HUES6 (cell line): ENCODE measurements at regions not wholly inside any gene's neighbourhood (a gene's known extent, or its start where the extent isn't known, plus 50 kb on each side); places are given as distances from the start of the nearest gene placed in this dataset.
"Not testable (repeated sequence)": the region's sequence is repeated elsewhere in the genome, so short reads cannot be mapped to it uniquely, and the experiment has no call there.

Experiments used
- H3K27ac ChIP-seq: 2 replicates; pipeline ENCODE4 v1.7.0; 2013; ENCODE audit warnings: low read depth, mild to moderate bottlenecking, low read length, inconsistent platforms
- H3K27me3 ChIP-seq: 2 replicates; pipeline ENCODE4 v1.6.1; 2013; ENCODE audit warnings: low read length; ENCODE audit not compliant: control insufficient read depth, insufficient read depth
- H3K36me3 ChIP-seq: 2 replicates; pipeline ENCODE4 v1.6.1; 2013; ENCODE audit warnings: low read length; ENCODE audit not compliant: control insufficient read depth, insufficient read depth
- H3K4me1 ChIP-seq: 2 replicates; pipeline ENCODE4 v1.6.1; 2013; ENCODE audit warnings: low read length; ENCODE audit not compliant: control insufficient read depth, insufficient read depth
- H3K4me3 ChIP-seq: 2 replicates; pipeline ENCODE4 v1.5.1; 2013; ENCODE audit warnings: low read depth, low read length
- H3K9ac ChIP-seq: one replicate; pipeline ENCODE4 v1.6.1; 2013; ENCODE audit warnings: mild to moderate bottlenecking, low read length
- H3K9me3 ChIP-seq: 2 replicates; pipeline ENCODE4 v1.6.1; 2013; ENCODE audit warnings: low read depth, low read length; ENCODE audit not compliant: control insufficient read depth, insufficient read depth

DNA sequence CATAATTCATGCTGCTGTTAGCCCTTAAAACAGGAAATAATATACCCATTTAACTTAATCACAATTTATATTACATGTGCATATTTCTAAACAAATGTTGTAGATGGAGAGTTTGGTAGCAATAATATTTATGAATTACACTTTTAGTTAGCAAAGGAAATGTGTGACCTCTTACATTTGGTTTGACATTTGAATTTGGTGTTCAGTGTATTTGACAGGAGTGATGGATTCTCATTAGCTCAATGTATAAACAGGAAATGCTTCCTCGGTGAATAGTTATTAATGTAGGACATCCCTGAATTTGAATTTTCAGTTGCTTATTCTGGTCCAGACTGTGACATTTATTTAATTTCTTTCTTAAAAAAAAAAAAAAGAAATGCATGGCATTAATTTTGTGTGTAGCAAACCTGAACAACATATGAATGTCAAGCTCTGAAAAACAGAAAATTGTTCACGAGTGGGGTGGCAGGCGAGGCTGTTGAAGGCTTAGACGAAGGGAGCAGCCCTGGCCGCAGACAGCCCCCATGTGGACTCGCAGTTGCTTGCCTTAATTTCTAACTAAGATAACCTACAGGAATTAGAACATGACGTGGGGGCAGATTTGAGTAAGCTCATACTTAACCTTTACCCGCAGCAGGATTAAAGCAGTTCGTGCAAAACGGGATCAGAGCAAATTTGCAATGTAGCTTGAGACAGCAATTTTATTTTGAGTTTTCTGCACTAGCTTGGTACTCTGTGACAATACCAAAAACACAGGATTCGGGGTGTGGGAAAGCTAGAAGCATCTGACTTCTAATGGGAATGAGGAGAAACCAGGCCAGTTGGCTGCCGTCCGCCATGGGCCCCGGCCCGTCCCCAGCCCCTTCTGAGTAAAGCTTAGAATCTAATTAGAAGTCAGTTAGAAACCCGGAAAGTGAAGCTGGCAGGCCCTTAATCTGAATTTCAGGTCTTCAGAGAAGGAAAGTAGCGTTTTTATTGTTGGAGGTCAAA, 134.3 kb downstream of the MACROH2A1 start:
- Histone ChIP-seq H3K9ac (no peak overlapping the region), H3K36me3 (no peaks in the 10 kb centered on the region), H3K9me3 (peaks cover 3% of the 10 kb centered on the region; the same call in 1 of the 2 replicates), H3K4me3 (no peak overlapping the region), H3K27ac (no peak overlapping the region), H3K4me1 (peaks cover 3% of the 10 kb centered on the region; the same call in 1 of the 2 replicates), H3K27me3 (no peaks in the 10 kb centered on the region)

DNA sequence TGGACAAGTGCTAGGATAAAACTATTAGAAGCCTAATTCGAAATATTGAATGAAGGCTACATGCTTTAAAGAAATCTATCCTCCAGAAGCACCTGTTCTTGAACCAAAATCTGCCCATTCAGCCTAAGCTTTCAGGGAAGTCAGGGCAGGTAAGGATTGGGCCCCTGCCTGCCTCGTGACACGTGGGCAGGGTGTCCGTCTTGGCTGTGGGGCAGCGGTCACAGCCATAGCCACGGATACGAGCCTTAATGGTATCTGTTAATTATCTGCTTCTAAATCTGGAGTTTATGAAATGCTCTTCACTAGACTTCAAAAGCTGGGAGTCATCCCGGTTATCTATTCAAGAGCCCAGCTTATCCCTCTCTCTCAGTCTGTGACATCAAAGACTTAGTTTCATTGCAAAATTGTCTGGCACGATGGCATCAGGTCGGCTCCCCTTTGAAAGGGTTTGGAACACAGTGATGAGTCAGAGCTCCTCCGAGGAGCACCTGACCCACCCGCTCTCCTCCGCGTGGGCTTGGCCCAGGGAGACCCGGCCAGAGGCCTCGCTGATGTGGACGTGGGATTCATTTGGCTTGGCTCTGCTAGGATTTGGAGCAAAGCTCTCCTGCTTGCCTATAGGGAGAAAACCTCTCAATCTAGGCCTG, 135.9 kb downstream of the MACROH2A1 start:
- no peak overlapping the region for H3K27ac ChIP-seq
- peaks cover 3% of the 10 kb centered on the region; the same call in 1 of the 2 replicates for H3K4me1 ChIP-seq
- H3K9me3 ChIP-seq, result peaks cover 3% of the 10 kb centered on the region; the same call in 1 of the 2 replicates
- no peak overlapping the region for H3K9ac ChIP-seq
- H3K4me3 ChIP-seq, result no peak overlapping the region
- H3K27me3 ChIP-seq, result no peaks in the 10 kb centered on the region
- H3K36me3 ChIP-seq, result no peaks in the 10 kb centered on the region

DNA sequence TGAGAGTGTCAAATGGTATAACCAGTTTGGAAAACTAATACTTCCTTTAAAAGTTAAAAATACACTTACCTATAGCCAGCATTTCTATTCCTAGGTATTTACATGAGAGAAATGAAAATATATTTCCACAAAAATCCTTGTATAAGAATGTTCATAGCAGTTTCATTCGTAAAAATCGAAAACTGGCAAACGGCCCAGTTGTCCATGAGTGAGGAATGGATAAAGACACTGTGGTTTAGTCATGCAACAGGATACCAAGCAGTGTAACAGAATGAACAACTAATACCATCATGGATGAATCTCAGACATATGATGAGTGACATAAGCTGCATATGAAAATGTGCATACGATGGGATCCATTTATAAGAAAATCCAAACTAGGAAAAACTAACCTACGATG, 136.7 kb downstream of the MACROH2A1 start:
- H3K27ac ChIP-seq, result no peak overlapping the region
- H3K4me1 ChIP-seq, result peaks cover 3% of the 10 kb centered on the region; the same call in 1 of the 2 replicates
- H3K9ac ChIP-seq, result no peak overlapping the region
- H3K4me3 ChIP-seq, result no peak overlapping the region
- H3K9me3 ChIP-seq, result peaks cover 3% of the 10 kb centered on the region; the same call in 1 of the 2 replicates
- no peaks in the 10 kb centered on the region for H3K27me3 ChIP-seq
- no peaks in the 10 kb centered on the region for H3K36me3 ChIP-seq

DNA sequence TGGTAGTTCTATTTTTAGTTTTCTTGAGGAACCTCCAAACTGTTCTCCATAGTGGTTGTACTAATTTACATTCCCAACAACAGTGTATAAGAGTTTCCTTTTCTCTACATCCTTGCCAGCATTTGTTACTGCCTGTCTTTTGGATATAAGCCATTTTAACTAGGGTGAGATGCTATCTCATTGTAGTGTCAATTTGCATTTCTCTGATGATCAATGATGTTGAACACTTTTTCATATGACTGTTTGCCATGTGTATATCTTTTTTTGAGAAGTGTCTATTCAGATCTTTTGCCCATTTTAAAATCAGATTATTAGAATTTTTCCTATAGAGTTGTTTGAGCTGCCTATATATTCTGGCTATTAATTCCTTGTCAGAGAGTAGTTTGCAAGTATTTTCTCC, 138.9 kb downstream of the MACROH2A1 start:
- H3K4me3 ChIP-seq, H3K9me3 ChIP-seq, H3K36me3 ChIP-seq, H3K27ac ChIP-seq, H3K4me1 ChIP-seq, H3K9ac ChIP-seq, H3K27me3 ChIP-seq: not testable (repeated sequence)

DNA sequence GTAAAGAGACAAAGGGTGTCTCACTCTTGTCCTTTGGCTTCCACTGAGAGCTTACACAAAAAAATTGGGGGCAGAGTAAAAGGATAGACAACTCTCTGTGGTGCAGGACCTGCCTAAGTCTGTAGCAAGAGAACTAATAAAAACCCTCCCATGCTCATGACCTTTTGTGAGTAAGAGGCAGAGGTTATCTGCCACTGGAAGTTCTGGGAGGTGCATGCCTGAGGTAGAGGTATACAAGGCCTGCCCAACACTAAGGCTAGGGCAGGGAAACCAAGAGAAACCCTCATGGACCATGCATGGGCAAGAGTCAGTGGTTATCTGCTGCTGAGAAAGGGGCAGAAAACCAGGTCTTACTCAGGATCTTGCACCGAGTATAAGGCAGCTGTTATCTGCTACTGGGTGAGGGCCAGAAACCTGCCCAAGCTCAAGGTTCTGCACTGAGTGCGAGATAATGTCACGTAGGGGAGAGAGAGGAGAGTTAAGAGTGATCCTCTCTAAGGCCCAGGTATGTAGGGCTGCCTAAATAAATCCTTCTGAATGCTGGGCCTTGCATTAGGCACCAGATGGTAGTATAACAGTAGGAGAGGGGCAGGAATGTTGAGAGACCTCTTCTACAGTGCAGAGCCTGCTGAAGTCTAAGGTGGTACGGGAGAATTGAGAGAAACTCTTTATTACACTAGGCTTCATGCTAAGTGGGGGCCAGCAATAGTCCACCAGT, 143.4 kb downstream of the MACROH2A1 start:
- H3K27me3 ChIP-seq, result no peaks in the 10 kb centered on the region
- H3K36me3 ChIP-seq, result no peaks in the 10 kb centered on the region
- no peak overlapping the region for H3K4me3 ChIP-seq
- no peaks in the 10 kb centered on the region for H3K9me3 ChIP-seq
- H3K27ac ChIP-seq, result no peak overlapping the region
- H3K4me1 ChIP-seq, result no peaks in the 10 kb centered on the region; the same call in 1 of the 2 replicates
- no peak overlapping the region for H3K9ac ChIP-seq

DNA sequence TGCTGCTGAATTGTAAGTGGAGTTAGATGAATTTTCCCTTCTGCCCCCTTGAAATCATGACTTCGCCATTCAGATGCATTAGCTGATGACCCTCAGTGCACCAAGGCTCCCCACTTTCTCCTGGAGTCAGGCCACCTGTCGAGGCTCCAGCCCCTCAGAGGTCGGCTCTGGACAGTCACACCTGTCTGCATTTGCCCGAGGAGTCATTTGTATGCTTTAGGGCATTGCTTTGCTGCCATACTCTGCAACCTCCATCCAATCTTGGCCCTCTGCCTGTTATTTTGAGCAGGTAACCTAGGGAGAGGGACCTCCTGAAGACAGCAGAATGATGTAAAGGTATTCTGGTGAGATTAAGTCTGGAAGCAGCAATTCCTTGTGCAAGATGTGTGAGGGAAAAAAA, 144.8 kb downstream of the MACROH2A1 start:
- Histone ChIP-seq H3K4me1 (no peaks in the 10 kb centered on the region; the same call in 1 of the 2 replicates), H3K9me3 (no peaks in the 10 kb centered on the region), H3K36me3 (no peaks in the 10 kb centered on the region), H3K27ac (no peak overlapping the region), H3K4me3 (no peak overlapping the region), H3K9ac (no peak overlapping the region), H3K27me3 (no peaks in the 10 kb centered on the region)

DNA sequence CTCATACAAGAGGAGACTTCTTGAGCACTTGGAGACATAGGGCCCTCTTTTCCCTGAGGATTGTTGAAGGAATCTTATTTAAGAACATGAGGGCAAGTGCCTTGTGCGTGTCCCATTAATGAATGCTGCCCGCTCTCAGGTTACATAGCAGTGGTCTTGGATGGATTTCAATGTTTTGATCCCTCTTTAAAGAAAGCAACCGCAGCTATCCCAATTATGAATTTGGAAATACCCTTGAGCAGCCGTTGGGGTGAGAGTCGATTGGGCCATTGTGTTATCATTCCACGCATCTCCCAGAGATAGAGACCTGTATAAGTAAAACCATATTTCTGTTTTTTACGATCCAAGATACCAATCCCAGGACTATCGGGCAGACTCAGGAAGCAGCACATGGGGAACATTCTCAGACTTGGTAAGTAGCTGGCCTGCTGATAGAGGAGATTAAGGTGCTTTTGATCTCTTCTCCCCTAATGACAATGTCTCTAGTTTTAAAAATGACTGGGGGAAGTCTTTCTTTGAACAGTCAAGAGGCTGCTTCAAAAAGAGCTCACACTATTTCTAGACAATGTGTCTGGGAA, 145.3 kb downstream of the MACROH2A1 start:
- Histone ChIP-seq H3K27me3 (no peaks in the 10 kb centered on the region), H3K36me3 (no peaks in the 10 kb centered on the region), H3K27ac (no peak overlapping the region), H3K4me1 (no peaks in the 10 kb centered on the region; the same call in 1 of the 2 replicates), H3K9ac (no peak overlapping the region), H3K4me3 (no peak overlapping the region), H3K9me3 (no peaks in the 10 kb centered on the region)

DNA sequence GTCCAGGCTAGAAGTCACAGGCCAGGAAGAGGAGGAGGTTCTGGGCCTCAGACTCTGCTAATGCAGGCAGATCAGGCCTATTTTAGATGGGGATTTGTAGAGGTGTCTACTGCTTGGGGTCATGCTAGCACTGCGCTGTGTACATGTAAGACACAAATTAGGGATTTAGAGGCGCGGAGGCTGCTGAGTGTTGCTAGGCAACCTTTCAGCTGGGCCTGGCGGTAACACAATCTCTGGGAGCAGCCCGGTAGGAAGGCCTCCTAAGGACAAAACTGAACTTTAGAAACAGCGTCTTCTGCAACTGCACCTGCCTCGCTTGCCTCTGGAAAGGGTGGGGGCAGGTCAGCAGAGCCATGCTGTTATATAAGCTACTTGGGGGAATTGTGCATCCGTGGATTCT, 147.9 kb downstream of the MACROH2A1 start:
- Histone ChIP-seq H3K4me1 (peaks cover 16% of the 10 kb centered on the region), H3K4me3 (no peak overlapping the region), H3K9ac (no peak overlapping the region), H3K27me3 (peaks cover 6% of the 10 kb centered on the region; the same call in 1 of the 2 replicates), H3K27ac (no peak overlapping the region), H3K36me3 (no peaks in the 10 kb centered on the region), H3K9me3 (no peaks in the 10 kb centered on the region)

DNA sequence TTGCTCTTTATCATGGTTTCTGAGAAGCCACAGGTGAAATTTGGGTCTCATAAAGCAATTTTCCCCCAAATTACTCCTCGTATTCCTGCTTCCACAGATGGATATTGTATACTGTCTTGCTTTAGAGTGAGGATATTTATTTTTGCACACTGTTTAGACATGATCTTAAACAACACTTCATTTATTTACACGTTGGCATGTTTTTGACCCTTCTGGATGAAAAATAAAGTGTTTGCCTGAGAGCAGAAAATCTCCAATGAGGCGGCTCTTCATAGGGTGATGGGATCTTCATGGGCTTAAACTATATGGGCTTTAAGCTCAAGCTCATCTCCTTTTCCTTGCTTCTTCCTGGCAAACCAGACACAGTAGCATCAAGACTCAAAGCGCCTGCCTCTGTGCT, 148.4 kb downstream of the MACROH2A1 start:
- no peak overlapping the region for H3K4me3 ChIP-seq
- H3K27ac ChIP-seq, result no peak overlapping the region
- H3K36me3 ChIP-seq, result no peaks in the 10 kb centered on the region
- H3K27me3 ChIP-seq, result peaks cover 6% of the 10 kb centered on the region; the same call in 1 of the 2 replicates
- no peak overlapping the region for H3K9ac ChIP-seq
- H3K9me3 ChIP-seq, result no peaks in the 10 kb centered on the region
- peaks cover 19% of the 10 kb centered on the region for H3K4me1 ChIP-seq

DNA sequence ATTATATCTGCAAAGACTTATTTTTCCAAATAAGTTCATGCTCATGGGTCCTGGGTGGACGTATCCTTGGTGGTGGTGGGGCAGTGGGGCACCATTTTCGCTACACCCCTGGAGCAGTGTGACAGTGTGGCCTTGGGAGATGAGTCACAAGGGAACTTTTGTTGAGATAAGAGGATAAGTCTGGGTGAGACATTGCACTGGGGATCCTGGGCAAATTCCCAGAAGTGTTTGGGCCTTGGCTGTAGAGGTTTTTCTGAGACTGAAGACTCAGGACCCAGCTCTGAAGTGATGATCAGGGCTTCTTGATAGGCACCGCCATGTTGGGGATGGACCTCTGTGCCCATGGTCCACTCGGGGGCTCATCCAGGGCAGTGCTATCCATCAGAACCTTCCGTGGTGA, 149.4 kb downstream of the MACROH2A1 start:
- Histone ChIP-seq H3K4me3 (no peak overlapping the region), H3K27me3 (peaks cover 6% of the 10 kb centered on the region; the same call in 1 of the 2 replicates), H3K27ac (no peak overlapping the region), H3K36me3 (no peaks in the 10 kb centered on the region), H3K9ac (no peak overlapping the region), H3K4me1 (peaks cover 19% of the 10 kb centered on the region), H3K9me3 (no peaks in the 10 kb centered on the region)
